Parathyroid adenoma (tissue), 2 donors: ENCODE measurements at regions not wholly inside any gene's neighbourhood (a gene's known extent, or its start where the extent isn't known, plus 50 kb on each side); places are given as distances from the start of the nearest gene placed in this dataset.

ENCODE experiments used
- H2AFZ ChIP-seq: fragments of 300-600 bp; sonication (generic); one replicate; pipeline ENCODE4 v1.7.0; 2017; ENCODE audit warnings: antibody characterized with exemption, mild to moderate bottlenecking
- H3K27ac ChIP-seq: fragments of 300-600 bp; sonication (generic); one replicate; pipeline ENCODE4 v1.7.0; 2017
- H3K27me3 ChIP-seq: fragments of 300-600 bp; sonication (generic); one replicate; pipeline ENCODE4 v1.7.0; 2017; ENCODE audit warnings: low read length; ENCODE audit not compliant: control insufficient read depth, insufficient read depth
- H3K36me3 ChIP-seq: fragments of 300-600 bp; sonication (generic); one replicate; pipeline ENCODE4 v1.7.0; 2017; ENCODE audit warnings: low read length; ENCODE audit not compliant: control insufficient read depth, insufficient read depth
- H3K4me1 ChIP-seq: fragments of 300-600 bp; sonication (generic); one replicate; pipeline ENCODE4 v1.7.0; 2017; ENCODE audit warnings: control low read depth
- H3K4me2 ChIP-seq: fragments of 300-600 bp; sonication (generic); one replicate; pipeline ENCODE4 v1.7.0; 2017; ENCODE audit warnings: low read length
- H3K4me3 ChIP-seq: fragments of 300-600 bp; sonication (generic); one replicate; pipeline ENCODE4 v1.7.0; 2017; ENCODE audit warnings: low read depth, low read length
- H3K79me2 ChIP-seq: fragments of 300-600 bp; sonication (generic); one replicate; pipeline ENCODE4 v1.7.0; 2017; ENCODE audit warnings: control low read depth
- H3K9ac ChIP-seq: fragments of 300-600 bp; sonication (generic); one replicate; pipeline ENCODE4 v1.7.0; 2017; ENCODE audit warnings: mild to moderate bottlenecking
- H3K9me3 ChIP-seq: fragments of 300-600 bp; sonication (generic); one replicate; pipeline ENCODE4 v1.7.0; 2017; ENCODE audit warnings: low read length; ENCODE audit not compliant: control insufficient read depth
- TF ChIP-seq, protein P1 (sequence below): fragments of 300-600 bp; sonication (generic); IDR thresholded peaks from one replicate; pipeline ENCODE4 v1.7.0; 2017; ENCODE audit warnings: antibody characterized with exemption, mild to moderate bottlenecking
- donor health status: primary hyperparathyroidism.

DNA sequence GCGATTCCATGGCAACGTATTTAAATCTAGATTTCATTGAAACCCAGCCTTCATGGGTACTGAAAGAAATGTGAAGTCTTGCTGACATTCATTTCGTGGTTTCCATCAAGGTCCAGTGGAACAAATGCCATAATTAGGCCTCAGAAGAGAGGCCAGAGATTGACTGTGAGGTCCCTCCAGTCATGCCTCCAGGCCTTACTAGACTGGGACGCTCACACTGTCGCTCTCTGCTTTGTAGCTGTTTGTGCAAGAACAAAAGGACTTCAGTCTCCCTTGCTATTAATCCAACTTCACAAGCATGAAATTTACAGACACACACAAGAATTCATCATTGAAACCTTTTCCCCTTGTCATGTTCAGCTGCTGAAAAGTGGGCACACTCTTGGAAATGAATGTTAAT is 180.4 kb upstream of the FOXD3 start:
- Histone ChIP-seq H3K9me3 (no peaks in the 10 kb centered on the region), H3K27me3 (no peaks in the 10 kb centered on the region), H3K4me2 (no peak overlapping the region), H3K27ac (no peak overlapping the region), H3K79me2 (no peaks in the 10 kb centered on the region), H3K4me1 (no peaks in the 10 kb centered on the region), H3K9ac (no peak overlapping the region), H3K4me3 (no peak overlapping the region), H3K36me3 (no peaks in the 10 kb centered on the region), H2AFZ (no peak overlapping the region)
- TF ChIP-seq, protein P1, sequence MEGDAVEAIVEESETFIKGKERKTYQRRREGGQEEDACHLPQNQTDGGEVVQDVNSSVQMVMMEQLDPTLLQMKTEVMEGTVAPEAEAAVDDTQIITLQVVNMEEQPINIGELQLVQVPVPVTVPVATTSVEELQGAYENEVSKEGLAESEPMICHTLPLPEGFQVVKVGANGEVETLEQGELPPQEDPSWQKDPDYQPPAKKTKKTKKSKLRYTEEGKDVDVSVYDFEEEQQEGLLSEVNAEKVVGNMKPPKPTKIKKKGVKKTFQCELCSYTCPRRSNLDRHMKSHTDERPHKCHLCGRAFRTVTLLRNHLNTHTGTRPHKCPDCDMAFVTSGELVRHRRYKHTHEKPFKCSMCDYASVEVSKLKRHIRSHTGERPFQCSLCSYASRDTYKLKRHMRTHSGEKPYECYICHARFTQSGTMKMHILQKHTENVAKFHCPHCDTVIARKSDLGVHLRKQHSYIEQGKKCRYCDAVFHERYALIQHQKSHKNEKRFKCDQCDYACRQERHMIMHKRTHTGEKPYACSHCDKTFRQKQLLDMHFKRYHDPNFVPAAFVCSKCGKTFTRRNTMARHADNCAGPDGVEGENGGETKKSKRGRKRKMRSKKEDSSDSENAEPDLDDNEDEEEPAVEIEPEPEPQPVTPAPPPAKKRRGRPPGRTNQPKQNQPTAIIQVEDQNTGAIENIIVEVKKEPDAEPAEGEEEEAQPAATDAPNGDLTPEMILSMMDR: no peak

DNA sequence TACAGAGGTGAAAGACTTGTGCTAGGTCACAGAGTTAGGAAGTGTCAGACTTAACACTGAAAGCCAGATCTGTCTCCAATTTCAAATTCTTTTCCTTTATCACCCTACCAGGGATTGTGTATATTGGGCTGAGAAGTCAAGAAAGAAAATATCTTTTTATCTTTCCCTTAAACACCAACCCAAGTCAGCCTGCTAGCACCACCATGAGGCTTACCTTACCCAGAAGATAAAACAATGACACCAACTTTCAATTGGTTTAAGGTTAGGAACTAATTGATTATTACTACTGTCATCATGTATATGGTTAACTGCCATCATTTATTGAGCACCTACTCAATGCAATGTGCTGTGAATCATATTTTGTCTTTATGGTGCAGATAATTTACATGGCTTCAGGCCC is 178.9 kb upstream of the FOXD3 start:
- Histone ChIP-seq H3K36me3 (no peaks in the 10 kb centered on the region), H2AFZ (no peak overlapping the region), H3K9me3 (no peaks in the 10 kb centered on the region), H3K4me3 (no peak overlapping the region), H3K27me3 (no peaks in the 10 kb centered on the region), H3K79me2 (no peaks in the 10 kb centered on the region), H3K4me1 (no peaks in the 10 kb centered on the region), H3K4me2 (no peak overlapping the region), H3K27ac (no peak overlapping the region), H3K9ac (no peak overlapping the region)
- TF ChIP-seq, protein P1: no peak

DNA sequence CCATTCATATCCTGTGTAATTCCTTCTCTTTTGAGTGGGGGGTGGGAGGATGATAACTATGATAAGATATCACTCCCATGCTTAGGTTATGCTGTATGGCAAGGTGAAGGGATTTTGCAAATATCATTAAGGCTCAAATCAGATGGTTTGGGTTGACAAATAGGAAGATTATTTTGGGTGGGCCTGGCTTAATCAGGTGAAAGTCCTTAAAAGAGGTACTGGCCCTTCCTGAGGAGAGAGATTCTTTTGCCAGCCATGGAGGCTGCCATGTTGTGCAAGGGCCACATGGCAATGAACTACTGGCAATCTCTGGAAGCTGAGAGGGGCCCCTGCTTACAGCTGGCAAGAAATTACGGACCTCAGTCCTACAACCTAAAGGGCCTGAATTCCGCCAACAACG is 174.6 kb upstream of the FOXD3 start:
- Histone ChIP-seq H2AFZ (no peak overlapping the region), H3K4me1 (no peaks in the 10 kb centered on the region), H3K36me3 (no peaks in the 10 kb centered on the region), H3K79me2 (no peaks in the 10 kb centered on the region), H3K27me3 (no peaks in the 10 kb centered on the region), H3K4me2 (no peak overlapping the region), H3K9me3 (no peaks in the 10 kb centered on the region), H3K9ac (no peak overlapping the region), H3K4me3 (no peak overlapping the region), H3K27ac (no peak overlapping the region)
- TF ChIP-seq, protein P1: no peak

DNA sequence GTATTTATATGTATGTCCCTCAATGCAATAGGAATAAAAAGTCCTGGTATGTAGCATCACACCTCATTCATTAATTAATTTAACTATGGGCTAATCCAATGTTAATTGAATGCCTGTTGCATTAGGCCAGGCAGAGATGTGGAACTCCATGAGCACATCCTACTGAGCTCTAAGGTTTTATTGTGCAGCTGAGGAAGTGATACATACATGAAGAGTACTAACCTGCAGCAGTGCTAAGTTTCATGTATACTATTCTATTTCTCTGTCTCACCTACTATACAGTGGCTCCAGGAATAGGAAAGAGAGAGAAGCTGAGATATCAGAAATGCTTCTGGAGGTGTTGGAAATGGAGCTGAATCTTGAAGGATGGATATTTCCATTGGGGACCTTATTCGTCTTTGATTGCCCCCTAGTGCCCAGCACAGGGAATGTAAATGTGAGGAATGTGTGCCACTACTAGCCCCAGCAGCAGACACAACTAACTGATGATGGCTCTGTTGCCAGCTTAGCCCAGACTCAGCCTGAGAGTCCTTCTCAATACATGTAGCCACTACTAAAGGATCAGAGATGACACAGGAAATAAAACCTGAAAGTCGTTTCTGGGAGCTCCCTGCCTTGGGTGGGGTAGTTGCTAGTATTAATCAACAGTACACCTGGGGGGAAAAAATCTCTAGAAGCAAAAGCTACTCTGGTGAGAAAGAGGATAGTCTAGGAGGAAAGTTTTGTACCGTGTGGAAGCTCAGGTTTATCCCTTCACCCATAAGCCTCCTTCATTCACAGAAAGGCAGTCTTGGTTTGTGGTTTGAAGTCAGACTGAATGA is 173.3 kb upstream of the FOXD3 start:
- no peak overlapping the region for H3K27ac ChIP-seq
- no peaks in the 10 kb centered on the region for H3K27me3 ChIP-seq
- TF ChIP-seq, protein P1: no peak
- H3K4me1 ChIP-seq: no peaks in the 10 kb centered on the region
- H3K36me3 ChIP-seq: no peaks in the 10 kb centered on the region
- H3K79me2 ChIP-seq: no peaks in the 10 kb centered on the region
- no peaks in the 10 kb centered on the region for H3K9me3 ChIP-seq
- H3K4me3 ChIP-seq: no peak overlapping the region
- no peak overlapping the region for H2AFZ ChIP-seq
- H3K4me2 ChIP-seq: no peak overlapping the region
- no peak overlapping the region for H3K9ac ChIP-seq

DNA sequence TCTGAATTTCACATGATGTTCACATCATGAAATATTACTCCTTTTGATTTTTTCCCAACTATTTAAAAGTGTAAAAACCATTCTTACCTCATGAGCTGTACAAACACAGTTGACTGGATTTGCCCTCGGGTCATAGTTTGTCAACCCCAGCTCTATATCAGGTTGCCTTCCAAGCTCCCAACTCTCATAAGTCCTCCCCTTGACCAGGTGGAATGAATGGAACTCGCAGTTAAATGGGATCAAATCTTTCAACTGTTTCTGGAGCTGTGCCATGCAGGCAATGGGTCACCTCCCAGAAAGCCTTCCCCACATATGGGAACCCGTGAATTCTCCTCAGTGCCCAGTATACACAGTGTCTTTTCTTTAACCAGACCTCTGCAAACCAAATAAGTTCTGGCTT is 169.8 kb upstream of the FOXD3 start:
- TF ChIP-seq, protein P1: no peak
- Histone ChIP-seq H3K4me2 (no peak overlapping the region), H3K9ac (no peak overlapping the region)

More for the DNA sequence above, 169.8 kb upstream of the FOXD3 start:
- Histone ChIP-seq H3K4me3 (no peak overlapping the region), H3K36me3 (no peaks in the 10 kb centered on the region), H3K4me1 (no peaks in the 10 kb centered on the region), H3K27ac (no peak overlapping the region), H3K79me2 (no peaks in the 10 kb centered on the region), H3K27me3 (no peaks in the 10 kb centered on the region), H3K9me3 (no peaks in the 10 kb centered on the region), H2AFZ (no peak overlapping the region)
